Smooth muscle cell (in vitro differentiated cells): ENCODE measurements at regions not wholly inside any gene's neighbourhood (a gene's known extent, or its start where the extent isn't known, plus 50 kb on each side); places are given as distances from the start of the nearest gene placed in this dataset.

Source experiments
- DNase-seq: peaks from one replicate; lab custom pipeline; 2025; ENCODE audit not compliant: unreplicated experiment; lab: John Stamatoyannopoulos, UW
- H2AFZ ChIP-seq: fragments of 200-600 bp; sonication (generic); 2 replicates; pipeline ENCODE4 v1.6.0; 2016; ENCODE audit warnings: antibody characterized with exemption, low read depth, mild to moderate bottlenecking
- H3F3A ChIP-seq: fragments of 200-600 bp; sonication (generic); 2 replicates; pipeline ENCODE4 v1.6.0; 2017; ENCODE audit warnings: antibody characterized with exemption, low read depth
- H3K27ac ChIP-seq: fragments of 200-600 bp; sonication (generic); 2 replicates; pipeline ENCODE4 v1.5.1; 2016; ENCODE audit warnings: low read depth, mild to moderate bottlenecking
- H3K27me3 ChIP-seq: fragments of 200-600 bp; sonication (generic); 2 replicates; pipeline ENCODE4 v1.6.1; 2016; ENCODE audit warnings: low read depth, mild to moderate bottlenecking
- H3K36me3 ChIP-seq: fragments of 200-600 bp; sonication (generic); 2 replicates; pipeline ENCODE4 v1.5.1; 2016; ENCODE audit warnings: low read depth
- H3K4me1 ChIP-seq: fragments of 200-600 bp; sonication (generic); 2 replicates; pipeline ENCODE4 v1.5.1; 2016; ENCODE audit warnings: low read depth
- H3K4me2 ChIP-seq: fragments of 200-600 bp; sonication (generic); 2 replicates; pipeline ENCODE4 v1.6.0; 2016; ENCODE audit warnings: mild to moderate bottlenecking
- H3K4me3 ChIP-seq: fragments of 200-600 bp; sonication (generic); 2 replicates; pipeline ENCODE4 v1.5.1; 2016; ENCODE audit warnings: mild to moderate bottlenecking
- H3K79me2 ChIP-seq: fragments of 200-600 bp; sonication (generic); 2 replicates; pipeline ENCODE4 v1.6.0; 2016; ENCODE audit warnings: low read depth, mild to moderate bottlenecking
- H3K9ac ChIP-seq: fragments of 200-600 bp; sonication (generic); 2 replicates; pipeline ENCODE4 v1.6.0; 2016; ENCODE audit warnings: low read depth
- H3K9me3 ChIP-seq: fragments of 200-600 bp; sonication (generic); replicated peaks from 2 replicates; pipeline ENCODE4 v1.5.1; 2016; ENCODE audit warnings: low read depth
- H4K20me1 ChIP-seq: fragments of 200-600 bp; sonication (generic); 2 replicates; pipeline ENCODE4 v1.6.0; 2016; ENCODE audit warnings: low read depth
- WGBS: methylation state at CpG from one replicate; pipeline ENCODE4 v1.1.7; 2016; ENCODE audit warnings: low lambda C conversion rate; 5-methylcytosine and 5-hydroxymethylcytosine counted together
- TF ChIP-seq, protein P1 (sequence below): fragments of 200-600 bp; sonication (generic); IDR thresholded peaks from 2 replicates; pipeline ENCODE4 v1.5.1; 2017; ENCODE audit warnings: borderline replicate concordance, mild to moderate bottlenecking, antibody characterized with exemption; ENCODE audit not compliant: insufficient read depth, poor library complexity, severe bottlenecking

DNA sequence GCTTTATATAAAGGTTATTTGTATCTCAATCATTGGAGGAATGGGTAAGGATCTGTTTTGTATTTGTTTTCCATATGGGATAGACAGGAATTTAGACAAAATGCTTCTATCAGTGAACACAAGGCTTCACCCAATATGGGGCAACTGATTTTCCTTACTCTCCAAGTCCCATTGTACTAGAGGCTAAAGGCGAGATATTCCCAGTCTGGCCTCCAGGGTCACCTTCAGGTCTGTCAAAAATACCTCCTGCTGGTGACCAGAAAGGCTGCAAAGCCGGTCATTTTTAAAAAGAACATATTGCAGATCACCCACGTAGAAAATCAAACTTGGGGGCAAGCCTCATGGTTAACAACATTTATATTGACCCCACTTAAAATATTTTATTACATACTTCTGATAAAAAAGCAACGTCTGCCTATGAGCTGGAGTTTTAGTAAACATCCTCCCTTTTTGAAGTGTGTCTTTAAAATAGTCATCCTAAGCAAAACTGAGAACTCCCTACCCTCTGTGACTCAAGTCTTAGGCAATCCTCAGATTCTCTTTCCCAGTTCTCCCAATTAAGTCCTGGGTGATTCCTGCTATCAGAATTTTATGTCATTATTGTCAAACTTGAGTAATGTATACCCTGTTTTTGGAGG, 276.6 kb downstream of the MREG start:
- Histone ChIP-seq H3K9ac (no peak overlapping the region), H3K4me3 (no peak overlapping the region), H3K27ac (peak overlapping the region; percentile 59), H3K4me1 (peaks cover 4% of the 10 kb centered on the region), H3K9me3 (no peaks in the 10 kb centered on the region), H3K4me2 (peak overlapping the region; percentile 18), H4K20me1 (no peaks in the 10 kb centered on the region), H3K36me3 (no peaks in the 10 kb centered on the region), H3K27me3 (no peaks in the 10 kb centered on the region), H3F3A (no peaks in the 10 kb centered on the region), H3K79me2 (no peaks in the 10 kb centered on the region), H2AFZ (peak overlapping the region; percentile 65)
- no peak for DNase-seq
- WGBS, result 46% methylated on average over 4 of the region's 4 CpGs
- TF ChIP-seq, protein P1, sequence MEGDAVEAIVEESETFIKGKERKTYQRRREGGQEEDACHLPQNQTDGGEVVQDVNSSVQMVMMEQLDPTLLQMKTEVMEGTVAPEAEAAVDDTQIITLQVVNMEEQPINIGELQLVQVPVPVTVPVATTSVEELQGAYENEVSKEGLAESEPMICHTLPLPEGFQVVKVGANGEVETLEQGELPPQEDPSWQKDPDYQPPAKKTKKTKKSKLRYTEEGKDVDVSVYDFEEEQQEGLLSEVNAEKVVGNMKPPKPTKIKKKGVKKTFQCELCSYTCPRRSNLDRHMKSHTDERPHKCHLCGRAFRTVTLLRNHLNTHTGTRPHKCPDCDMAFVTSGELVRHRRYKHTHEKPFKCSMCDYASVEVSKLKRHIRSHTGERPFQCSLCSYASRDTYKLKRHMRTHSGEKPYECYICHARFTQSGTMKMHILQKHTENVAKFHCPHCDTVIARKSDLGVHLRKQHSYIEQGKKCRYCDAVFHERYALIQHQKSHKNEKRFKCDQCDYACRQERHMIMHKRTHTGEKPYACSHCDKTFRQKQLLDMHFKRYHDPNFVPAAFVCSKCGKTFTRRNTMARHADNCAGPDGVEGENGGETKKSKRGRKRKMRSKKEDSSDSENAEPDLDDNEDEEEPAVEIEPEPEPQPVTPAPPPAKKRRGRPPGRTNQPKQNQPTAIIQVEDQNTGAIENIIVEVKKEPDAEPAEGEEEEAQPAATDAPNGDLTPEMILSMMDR, result peak; percentile 32

DNA sequence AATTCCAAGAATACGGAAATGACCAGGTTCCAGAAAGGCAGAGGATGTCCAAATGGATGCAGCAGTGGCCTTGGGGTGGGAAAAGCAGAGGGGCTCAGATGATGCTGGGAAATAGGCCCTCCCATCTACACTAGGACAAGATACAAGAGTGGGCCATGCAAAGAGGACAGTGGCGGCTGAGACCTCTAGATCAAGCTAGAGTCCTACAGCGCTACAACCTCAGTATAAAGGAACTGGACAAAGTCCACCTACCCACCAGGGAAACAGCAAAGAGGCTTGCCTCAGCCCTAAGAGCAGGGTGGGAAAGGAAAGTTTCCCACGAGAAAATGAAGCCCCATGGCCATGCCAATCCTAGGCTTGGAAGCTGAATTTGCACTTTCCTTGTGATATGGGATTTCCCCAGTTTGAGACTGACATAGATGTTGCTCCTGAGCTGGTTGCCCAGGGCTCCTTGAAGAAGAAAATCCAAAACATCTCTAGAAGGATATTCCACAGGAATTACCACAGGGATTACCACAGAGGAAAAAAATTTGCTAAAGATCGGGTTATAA, 282.2 kb downstream of the MREG start:
- TF ChIP-seq, protein P1, result no peak
- H3K4me1 ChIP-seq, result peaks cover under 1% of the 10 kb centered on the region
- H3K36me3 ChIP-seq, result no peaks in the 10 kb centered on the region
- H4K20me1 ChIP-seq, result no peaks in the 10 kb centered on the region
- H3K9me3 ChIP-seq, result no peaks in the 10 kb centered on the region
- H3K4me3 ChIP-seq, result no peak overlapping the region
- H3K9ac ChIP-seq, result no peak overlapping the region
- no peak overlapping the region for H3K27ac ChIP-seq
- 97% methylated on average over 5 of the region's 5 CpGs for WGBS
- DNase-seq, result no peak
- no peaks in the 10 kb centered on the region for H3K27me3 ChIP-seq
- H3F3A ChIP-seq, result peaks cover 19% of the 10 kb centered on the region
- H3K4me2 ChIP-seq, result no peak overlapping the region
- H3K79me2 ChIP-seq, result no peaks in the 10 kb centered on the region
- H2AFZ ChIP-seq, result no peak overlapping the region

DNA sequence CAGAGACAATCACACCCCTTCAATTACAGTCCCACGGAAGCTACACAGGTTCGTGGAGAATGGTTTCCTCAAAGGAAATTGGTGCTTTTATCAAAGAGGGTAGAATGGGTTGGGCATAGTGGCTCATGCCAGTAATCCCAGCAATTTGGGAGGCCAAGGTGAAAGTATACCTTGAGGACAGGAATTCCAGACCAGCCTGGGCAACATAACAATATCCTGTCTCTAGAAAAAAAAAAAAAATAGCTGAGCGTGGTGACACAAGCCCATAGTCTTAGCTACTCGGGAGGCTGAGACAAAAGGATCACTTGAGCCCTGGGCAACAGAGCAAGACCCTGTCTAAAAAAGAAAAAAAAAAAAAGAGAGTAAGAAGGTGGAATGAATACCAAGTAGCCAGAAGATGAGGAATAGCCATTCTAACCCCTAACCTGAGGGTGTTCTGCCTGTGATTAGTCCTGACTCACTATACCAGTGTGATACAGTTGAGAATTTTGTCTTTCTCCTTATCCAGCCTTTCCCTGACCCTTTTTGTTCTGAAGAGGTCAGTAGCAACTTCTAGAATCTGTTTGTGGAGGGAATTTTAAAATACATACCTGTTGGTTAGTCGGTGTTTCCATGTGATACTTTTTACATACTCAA, 283.2 kb downstream of the MREG start:
- no peaks in the 10 kb centered on the region for H4K20me1 ChIP-seq
- no peak overlapping the region for H3K9ac ChIP-seq
- H3K36me3 ChIP-seq, result no peaks in the 10 kb centered on the region
- no peak overlapping the region for H3K4me2 ChIP-seq
- no peaks in the 10 kb centered on the region for H3K27me3 ChIP-seq
- H3K9me3 ChIP-seq, result no peaks in the 10 kb centered on the region
- no peak overlapping the region for H3K4me3 ChIP-seq
- DNase-seq, result no peak
- H2AFZ ChIP-seq, result no peak overlapping the region
- no peaks in the 10 kb centered on the region for H3K79me2 ChIP-seq
- no peaks in the 10 kb centered on the region for H3K4me1 ChIP-seq
- H3K27ac ChIP-seq, result peak overlapping the region; percentile 46
- WGBS, result 81% methylated on average over 5 of the region's 5 CpGs
- TF ChIP-seq, protein P1, result no peak
- H3F3A ChIP-seq, result peaks cover 19% of the 10 kb centered on the region
